HAP-1 (cell line): ENCODE measurements at regions not wholly inside any gene's neighbourhood (a gene's known extent, or its start where the extent isn't known, plus 50 kb on each side); places are given as distances from the start of the nearest gene placed in this dataset.

Experiments used
- DNase-seq, 2 experiments: peaks; one replicate each; pipeline ENCODE4 v3.0.0-alpha.2; 2016 to 2020; ENCODE audit warnings: low spot score in 2 of 2
- H3K27me3 ChIP-seq: fragments of 250-450 bp; sonication (Bioruptor Pico); 2 replicates; pipeline ENCODE4 v1.5.1; 2020; ENCODE audit warnings: low read depth, mild to moderate bottlenecking, moderate library complexity
- H3K36me3 ChIP-seq: fragments of 250-450 bp; sonication (Bioruptor Pico); replicated peaks from 2 replicates; pipeline ENCODE4 v1.5.1; 2020; ENCODE audit warnings: mild to moderate bottlenecking
- H3K4me1 ChIP-seq: fragments of 250-450 bp; sonication (Bioruptor Pico); 2 replicates; pipeline ENCODE4 v1.5.1; 2020; ENCODE audit warnings: mild to moderate bottlenecking
- H3K4me3 ChIP-seq: fragments of 250-450 bp; sonication (Bioruptor Pico); 2 replicates; pipeline ENCODE4 v1.5.1; 2020; ENCODE audit warnings: mild to moderate bottlenecking, moderate library complexity
- H3K9me3 ChIP-seq: fragments of 250-450 bp; sonication (Bioruptor Pico); 2 replicates; pipeline ENCODE4 v1.5.1; 2020; ENCODE audit warnings: mild to moderate bottlenecking, moderate library complexity
- in situ Hi-C: fragments of 300-500 bp; cut with MboI; formaldehyde crosslinking; loops from 3 replicates; pipeline ENCODE4 v1.14.3; 2020; ENCODE audit warnings: low sequenced_read_pairs, inconsistent platforms, mixed read lengths

DNA sequence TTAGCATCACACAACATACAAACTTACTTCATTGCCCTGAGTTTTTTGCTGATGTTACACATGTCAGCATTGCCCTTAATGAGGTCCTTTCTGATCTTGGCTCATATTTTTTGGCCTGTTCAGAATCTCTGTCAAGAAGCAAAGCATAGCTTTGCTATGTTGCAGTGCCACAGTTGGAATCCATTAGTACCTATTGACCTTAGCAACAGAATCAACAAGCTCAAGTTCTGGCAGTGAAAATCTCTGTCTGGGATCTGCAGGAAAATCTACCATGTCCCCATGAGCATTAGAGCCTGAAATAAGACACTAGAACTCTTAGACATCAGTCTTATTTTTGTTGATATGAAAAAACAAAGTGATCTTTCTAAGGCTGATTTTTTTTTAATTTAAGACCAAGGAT is 105.6 kb upstream of the FHL2 start:
- H3K27me3 ChIP-seq, result no peaks in the 10 kb centered on the region
- no peak overlapping the region for H3K4me3 ChIP-seq
- in situ Hi-C loops, result no loop called here
- peaks cover 2% of the 10 kb centered on the region; the same call in 1 of the 2 replicates for H3K9me3 ChIP-seq
- H3K4me1 ChIP-seq, result no peaks in the 10 kb centered on the region
- DNase-seq, result no peak
- no peaks in the 10 kb centered on the region for H3K36me3 ChIP-seq

DNA sequence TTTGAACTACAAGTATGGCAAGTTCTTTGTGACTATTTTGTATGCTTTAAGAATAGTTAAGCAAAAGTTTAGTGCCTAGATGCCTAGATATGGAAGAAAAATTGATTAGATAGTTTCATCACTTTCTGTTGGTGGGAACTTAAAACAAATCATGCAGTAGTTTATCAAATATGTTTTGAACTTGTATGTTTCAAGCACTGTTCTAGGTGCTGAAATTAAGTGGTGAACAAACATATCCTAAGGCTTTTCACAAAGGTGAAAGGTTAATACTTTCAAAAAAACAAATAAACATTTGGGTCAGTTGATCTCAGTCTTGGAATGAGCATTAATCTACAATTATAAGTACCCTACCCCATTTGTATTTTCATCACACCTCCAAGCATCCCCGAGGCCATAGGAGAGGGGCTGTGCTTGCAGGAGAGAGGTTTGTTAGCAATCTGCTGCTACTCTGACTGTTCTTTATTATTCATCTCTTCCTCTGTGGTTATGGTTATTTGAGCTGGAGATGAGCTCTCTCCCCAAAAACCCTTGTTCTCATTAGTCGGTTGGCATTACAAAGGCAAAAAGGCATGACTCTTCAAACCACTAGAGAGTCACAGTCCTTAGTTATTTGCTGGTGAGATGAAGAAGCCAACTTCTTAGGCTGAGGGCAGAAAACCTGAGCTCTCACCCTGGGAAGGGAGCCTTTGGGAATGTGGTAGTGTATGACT is 103.9 kb upstream of the FHL2 start:
- no peaks in the 10 kb centered on the region for H3K27me3 ChIP-seq
- no peak for DNase-seq
- in situ Hi-C loops, result no loop called here
- H3K4me1 ChIP-seq, result no peaks in the 10 kb centered on the region
- no peaks in the 10 kb centered on the region for H3K36me3 ChIP-seq
- no peak overlapping the region for H3K4me3 ChIP-seq
- peaks cover 2% of the 10 kb centered on the region; the same call in 1 of the 2 replicates for H3K9me3 ChIP-seq

DNA sequence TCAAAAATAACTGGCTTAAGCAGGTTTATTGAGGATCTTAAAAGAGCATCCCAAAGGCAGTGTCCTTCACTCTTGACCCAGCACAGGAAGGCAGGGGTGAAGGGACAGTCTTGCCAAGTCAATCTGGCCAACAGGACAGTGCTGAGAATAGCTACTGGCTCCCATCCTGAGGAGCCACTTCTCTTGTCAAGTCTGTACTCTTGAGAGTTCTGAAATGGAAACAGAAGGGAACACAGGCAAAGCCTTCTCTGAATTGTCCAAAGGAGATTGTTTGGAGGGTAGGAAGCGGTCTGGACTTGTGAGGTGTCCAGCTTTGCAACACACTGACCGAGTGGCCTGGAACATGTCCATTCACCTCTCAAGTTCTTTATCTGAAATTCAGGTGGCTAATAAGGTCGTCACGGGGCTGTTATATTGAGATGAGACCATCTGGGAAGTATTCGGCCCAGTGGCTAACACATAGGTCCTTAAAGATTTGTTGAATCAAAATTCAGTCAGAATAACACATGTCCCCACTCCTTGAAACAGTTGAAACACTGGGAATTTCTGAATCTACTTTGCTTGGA is 99.5 kb upstream of the FHL2 start:
- Histone ChIP-seq H3K4me1 (no peaks in the 10 kb centered on the region), H3K27me3 (no peaks in the 10 kb centered on the region), H3K36me3 (no peaks in the 10 kb centered on the region), H3K9me3 (peaks cover 2% of the 10 kb centered on the region; the same call in 1 of the 2 replicates), H3K4me3 (no peak overlapping the region)
- in situ Hi-C loops, result no loop called here
- DNase-seq, result no peak

DNA sequence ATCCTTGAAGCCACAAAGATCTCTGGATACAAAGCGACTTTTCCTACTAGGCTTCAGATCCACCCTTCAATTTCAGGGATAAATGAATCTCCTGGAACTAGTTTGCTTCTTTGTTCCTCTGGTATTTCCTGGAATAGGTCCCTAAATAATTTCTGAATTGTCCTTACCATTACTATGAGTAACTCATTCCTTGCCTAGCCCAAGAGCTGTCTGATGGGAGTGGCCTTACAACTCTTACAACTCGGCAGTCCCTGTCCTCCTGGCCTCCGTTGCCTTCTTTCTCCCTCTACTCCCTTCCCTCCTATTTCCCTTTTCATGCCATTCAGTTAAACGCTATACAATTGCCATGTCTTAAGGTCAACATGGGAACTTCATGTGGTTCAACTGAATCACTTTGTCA is 98.2 kb upstream of the FHL2 start:
- no peak for DNase-seq
- in situ Hi-C loops, result no loop called here
- H3K27me3 ChIP-seq, result 0 out of 2 replicates have a peak, but pooled peaks cover 2% of the 10 kb centered on the region
- H3K9me3 ChIP-seq, result peaks cover 6% of the 10 kb centered on the region; the same call in 1 of the 2 replicates
- no peak overlapping the region for H3K4me3 ChIP-seq
- H3K36me3 ChIP-seq, result no peaks in the 10 kb centered on the region
- H3K4me1 ChIP-seq, result no peaks in the 10 kb centered on the region

DNA sequence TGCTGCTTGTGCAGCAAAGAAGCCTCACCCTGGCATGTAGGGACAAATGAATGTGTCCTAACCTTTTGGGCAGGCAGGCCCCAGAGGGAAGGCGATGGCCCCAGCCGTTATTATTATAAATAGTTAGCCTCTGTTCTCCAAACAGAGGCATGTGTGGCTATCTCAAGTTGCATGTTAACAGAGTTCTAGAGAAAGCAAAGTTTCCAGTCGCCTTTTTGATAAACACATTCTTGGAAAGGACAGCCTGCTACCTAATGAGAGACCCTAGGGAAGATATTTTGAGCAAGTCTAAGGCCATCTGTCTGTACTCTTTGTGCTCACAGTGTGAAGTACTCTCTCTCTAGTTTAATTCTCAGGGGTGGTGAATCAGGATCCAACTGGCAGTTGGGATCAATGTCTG is 97.4 kb upstream of the FHL2 start:
- Histone ChIP-seq H3K27me3 (0 out of 2 replicates have a peak, but pooled peaks cover 2% of the 10 kb centered on the region), H3K36me3 (no peaks in the 10 kb centered on the region), H3K4me3 (no peak overlapping the region), H3K4me1 (no peaks in the 10 kb centered on the region), H3K9me3 (0 out of 2 replicates have a peak, but pooled peaks cover 4% of the 10 kb centered on the region)
- no peak for DNase-seq
- in situ Hi-C loops, result no loop called here

DNA sequence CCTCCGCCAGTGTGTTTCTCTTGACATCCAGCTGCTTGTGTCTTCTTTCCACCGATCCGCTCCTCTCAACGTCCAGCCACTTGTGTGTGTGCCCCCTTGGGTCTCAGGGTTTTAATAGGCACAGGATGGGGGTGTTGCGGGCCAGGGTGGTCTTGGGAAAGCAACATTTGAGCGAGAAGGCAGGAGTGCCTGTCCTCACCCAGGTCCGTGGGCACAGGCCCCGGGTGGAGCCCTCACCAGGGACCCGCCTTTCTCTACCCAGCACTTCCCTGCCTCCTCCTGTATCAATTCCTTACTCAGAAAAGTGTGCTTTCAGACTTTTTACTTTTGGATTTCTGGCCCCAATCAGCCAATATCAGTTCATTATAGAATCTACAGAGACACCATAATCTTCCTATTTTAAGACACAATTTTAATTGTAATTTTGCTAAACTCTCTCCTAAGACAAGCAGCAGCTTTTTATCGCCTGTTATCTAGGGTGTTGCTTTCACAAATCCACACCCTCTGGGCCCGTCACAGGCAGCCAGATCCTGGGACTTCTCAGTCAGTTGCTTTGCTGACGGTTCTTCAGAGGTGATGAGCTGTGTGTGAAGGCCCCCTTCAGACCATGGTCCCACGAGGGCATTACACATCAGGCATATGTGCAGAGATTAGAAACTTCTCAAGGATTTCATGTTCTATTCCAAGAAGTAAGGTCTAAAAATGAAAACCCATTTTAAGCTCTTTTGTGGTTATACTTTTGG is 96.0 kb upstream of the FHL2 start:
- DNase-seq, result no peak
- Histone ChIP-seq H3K36me3 (no peaks in the 10 kb centered on the region), H3K4me3 (no peak overlapping the region), H3K9me3 (0 out of 2 replicates have a peak, but pooled peaks cover 4% of the 10 kb centered on the region), H3K4me1 (no peaks in the 10 kb centered on the region), H3K27me3 (0 out of 2 replicates have a peak, but pooled peaks cover 2% of the 10 kb centered on the region)
- in situ Hi-C loops, result no loop called here

DNA sequence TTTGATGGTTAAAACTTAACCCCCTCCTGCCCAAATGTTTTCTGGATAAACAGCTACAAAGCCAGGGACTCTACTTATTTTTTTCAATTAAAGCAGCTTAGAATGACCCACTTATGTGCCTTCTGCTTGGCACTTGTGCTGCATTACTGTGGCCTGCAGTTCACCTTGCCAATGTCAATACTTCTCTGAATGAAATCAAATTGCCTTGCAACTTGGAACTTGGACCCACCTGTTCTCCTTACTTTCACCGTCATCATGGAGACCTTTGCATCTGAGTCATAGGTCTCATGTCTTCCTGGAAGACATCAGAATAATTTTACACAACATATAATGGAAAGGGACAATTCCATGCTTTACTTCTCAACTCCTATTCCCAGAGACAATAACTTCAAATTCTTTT is 92.1 kb upstream of the FHL2 start:
- no peak for DNase-seq
- 0 out of 2 replicates have a peak, but pooled peaks cover 4% of the 10 kb centered on the region for H3K9me3 ChIP-seq
- H3K4me1 ChIP-seq, result no peaks in the 10 kb centered on the region
- 0 out of 2 replicates have a peak, but pooled peaks cover 2% of the 10 kb centered on the region for H3K27me3 ChIP-seq
- H3K4me3 ChIP-seq, result no peak overlapping the region
- H3K36me3 ChIP-seq, result no peaks in the 10 kb centered on the region
- in situ Hi-C loops, result no loop called here

DNA sequence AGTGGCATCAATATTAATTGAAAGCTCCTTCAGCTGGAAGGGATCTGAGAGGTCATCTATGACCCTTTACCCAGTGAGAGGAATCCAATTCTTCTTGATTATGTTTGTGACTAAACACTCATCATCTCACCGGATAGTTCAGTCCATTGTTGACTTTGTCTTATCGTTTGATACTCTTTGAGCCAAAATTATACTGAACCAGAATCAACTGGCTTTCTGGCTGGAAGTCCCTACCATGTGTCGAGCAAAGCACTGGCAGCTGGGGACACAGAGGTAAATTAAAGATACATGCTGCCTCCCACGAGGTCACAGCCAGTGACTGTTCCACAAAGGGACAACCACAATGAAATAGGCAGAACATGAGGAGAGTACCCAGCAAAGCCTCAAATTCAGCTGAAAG is 91.4 kb upstream of the FHL2 start:
- in situ Hi-C loops, result no loop called here
- Histone ChIP-seq H3K27me3 (0 out of 2 replicates have a peak, but pooled peaks cover 2% of the 10 kb centered on the region), H3K36me3 (no peaks in the 10 kb centered on the region), H3K4me3 (no peak overlapping the region), H3K9me3 (0 out of 2 replicates have a peak, but pooled peaks cover 4% of the 10 kb centered on the region), H3K4me1 (no peaks in the 10 kb centered on the region)
- no peak for DNase-seq

DNA sequence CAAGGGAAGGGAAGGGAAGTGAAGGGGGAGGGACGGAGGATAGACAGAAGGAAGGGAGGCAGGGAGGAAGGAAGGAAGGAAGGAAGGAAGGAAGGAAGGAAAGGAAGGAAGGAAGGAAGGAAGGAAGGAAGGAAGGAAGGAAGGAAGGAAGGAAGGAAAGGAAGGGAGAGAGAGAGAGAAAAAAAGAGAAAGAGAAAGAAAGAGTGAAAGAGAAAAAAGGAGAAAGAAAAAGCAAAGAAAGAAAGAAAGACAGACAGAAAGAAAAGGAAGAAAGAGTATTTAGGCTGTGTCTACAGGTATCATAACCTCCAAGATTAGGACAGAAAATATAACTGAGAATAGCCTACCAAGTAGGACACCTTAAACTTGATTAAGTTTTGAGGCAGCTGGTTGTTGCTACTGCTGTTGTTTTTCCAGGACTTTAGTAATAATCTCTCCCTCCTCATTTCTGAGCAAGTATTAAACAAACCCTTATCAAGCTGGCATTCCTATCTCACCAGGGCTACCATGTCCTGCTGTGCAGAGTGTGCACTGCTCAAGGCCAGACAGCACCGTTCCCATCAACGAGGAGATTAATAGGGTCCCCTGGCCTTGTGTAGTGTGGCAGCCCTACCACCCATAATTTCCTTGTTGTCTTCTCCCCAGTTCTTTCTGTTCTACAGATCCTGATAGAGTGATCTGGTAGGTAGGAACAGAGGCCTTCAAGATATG is 90.5 kb upstream of the FHL2 start:
- in situ Hi-C loops, result no loop called here
- Histone ChIP-seq H3K4me3 (no peak overlapping the region), H3K27me3 (0 out of 2 replicates have a peak, but pooled peaks cover 2% of the 10 kb centered on the region), H3K4me1 (no peaks in the 10 kb centered on the region), H3K9me3 (0 out of 2 replicates have a peak, but pooled peaks cover 4% of the 10 kb centered on the region), H3K36me3 (no peaks in the 10 kb centered on the region)
- no peak for DNase-seq

DNA sequence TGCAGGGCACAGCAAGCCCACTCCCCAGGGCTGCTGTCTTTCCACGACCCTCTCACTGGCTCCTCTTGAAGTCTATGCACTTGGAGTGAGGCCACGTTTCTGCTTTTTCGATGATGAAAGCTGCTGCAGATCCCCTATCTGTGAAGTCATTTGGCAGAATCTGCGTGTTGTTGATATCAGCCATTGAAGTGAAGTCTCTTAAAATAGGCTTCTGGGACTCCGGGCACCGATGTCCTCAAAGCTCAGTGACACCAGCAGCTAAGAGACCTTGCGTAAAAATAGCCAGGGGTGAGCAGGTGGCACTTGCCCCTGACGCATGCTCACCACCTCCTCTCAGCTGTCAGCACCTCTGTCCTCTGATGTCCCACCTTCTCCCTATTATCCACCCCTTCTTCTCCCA is 89.4 kb upstream of the FHL2 start:
- Histone ChIP-seq H3K36me3 (no peaks in the 10 kb centered on the region), H3K9me3 (0 out of 2 replicates have a peak, but pooled peaks cover 4% of the 10 kb centered on the region), H3K27me3 (peaks cover 5% of the 10 kb centered on the region; the same call in 1 of the 2 replicates), H3K4me3 (no peak overlapping the region), H3K4me1 (no peaks in the 10 kb centered on the region)
- DNase-seq, result no peak
- in situ Hi-C loops, result no loop called here

DNA sequence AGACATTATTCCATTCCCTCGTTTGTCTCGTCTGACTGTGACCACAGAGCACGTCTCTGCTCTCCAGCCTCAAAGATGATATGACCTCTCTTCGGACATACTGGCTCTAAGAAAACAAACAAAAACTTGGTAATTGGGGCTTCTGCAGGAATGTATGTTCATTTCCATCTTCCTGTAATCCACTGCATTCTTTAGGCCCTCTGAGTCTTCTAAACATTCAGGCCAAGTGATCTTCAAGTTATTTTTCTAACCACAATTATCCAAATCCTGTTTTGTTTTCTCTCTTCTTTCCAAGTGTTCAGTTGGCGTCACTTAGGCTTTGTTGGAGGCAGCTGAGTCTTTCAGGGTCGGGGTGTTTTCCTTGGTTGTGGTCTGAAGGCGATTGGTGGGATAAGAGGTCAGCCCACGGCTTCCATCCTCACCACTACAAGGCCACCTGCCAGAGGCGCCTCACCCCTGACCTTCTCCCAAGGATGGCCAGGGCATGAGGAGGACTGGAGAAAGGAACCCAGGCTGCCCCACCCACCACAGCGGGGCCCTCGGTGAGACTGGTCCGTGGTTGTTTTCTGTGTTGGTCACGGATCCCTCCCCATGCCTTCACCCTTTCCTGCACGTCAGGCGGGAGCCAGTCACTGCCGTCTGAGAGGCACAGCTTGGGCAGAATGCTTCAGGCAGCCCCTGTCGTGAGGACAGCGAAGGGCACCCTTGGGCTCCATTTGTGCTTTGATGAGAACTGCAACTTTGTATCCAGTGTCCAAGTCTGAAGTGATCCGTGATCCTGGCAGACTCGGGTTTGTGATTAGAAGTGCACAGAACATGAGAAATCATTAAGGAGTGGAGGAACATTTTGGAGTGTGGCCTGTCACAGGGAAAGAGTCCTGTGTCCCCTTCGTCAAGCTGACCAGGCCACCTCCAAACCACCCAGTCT is 88.6 kb upstream of the FHL2 start:
- no peak for DNase-seq
- in situ Hi-C loops, result no loop called here
- Histone ChIP-seq H3K9me3 (no peaks in the 10 kb centered on the region), H3K27me3 (peaks cover 3% of the 10 kb centered on the region; the same call in 1 of the 2 replicates), H3K4me3 (no peak overlapping the region), H3K4me1 (no peaks in the 10 kb centered on the region), H3K36me3 (no peaks in the 10 kb centered on the region)

DNA sequence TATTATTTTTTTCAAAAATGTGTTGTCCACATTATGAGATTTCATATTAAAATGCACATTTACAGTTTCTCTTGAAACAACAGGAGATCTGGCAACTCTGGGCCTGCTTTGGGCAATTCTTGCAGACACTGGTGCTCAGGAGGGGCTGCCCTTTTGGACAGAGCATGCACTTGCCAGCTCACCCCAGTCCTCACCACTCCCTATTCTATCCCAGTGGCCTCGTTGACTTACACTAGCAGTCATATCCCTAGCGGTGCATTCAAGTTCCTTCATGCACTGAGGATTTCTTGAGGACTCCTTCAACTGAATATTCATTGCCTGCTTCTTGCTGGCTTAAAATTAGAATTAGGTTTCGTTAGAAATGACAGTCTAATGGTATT is 87.9 kb upstream of the FHL2 start:
- Histone ChIP-seq H3K9me3 (no peaks in the 10 kb centered on the region), H3K4me1 (no peaks in the 10 kb centered on the region), H3K36me3 (no peaks in the 10 kb centered on the region), H3K27me3 (peaks cover 3% of the 10 kb centered on the region; the same call in 1 of the 2 replicates), H3K4me3 (no peak overlapping the region)
- no peak for DNase-seq
- in situ Hi-C loops, result no loop called here
